NCI-H82 (cell line): ENCODE measurements at regions not wholly inside any gene's neighbourhood (a gene's known extent, or its start where the extent isn't known, plus 50 kb on each side); places are given as distances from the start of the nearest gene placed in this dataset.

ENCODE experiments used
- DNase-seq: peaks from one replicate; lab custom pipeline; 2025; lab: John Stamatoyannopoulos, UW

- DNase-seq: peak; percentile 48
Observed at GRCh38 chr6:21469213-21469612, 124.3 kb upstream of the SOX4 start.

GRCh38 chr6:21476112-21476511 lies 117.4 kb upstream of the SOX4 start:
- no peak for DNase-seq

- DNase-seq: no peak
Observed at GRCh38 chr6:21478411-21478810, 115.1 kb upstream of the SOX4 start.

GRCh38 chr6:21478883-21479539 lies 114.5 kb upstream of the SOX4 start:
- DNase-seq: no peak

- no peak for DNase-seq
Observed at GRCh38 chr6:21486115-21486514, 107.4 kb upstream of the SOX4 start.

- DNase-seq: no peak
Observed at GRCh38 chr6:21489826-21490225, 103.7 kb upstream of the SOX4 start.

GRCh38 chr6:21491955-21492354 lies 101.6 kb upstream of the SOX4 start:
- no peak for DNase-seq

- DNase-seq: peak; percentile 49
Observed at GRCh38 chr6:21494505-21494904, 99.0 kb upstream of the SOX4 start.

- no peak for DNase-seq
Observed at GRCh38 chr6:21496196-21496595, 97.4 kb upstream of the SOX4 start.

- DNase-seq: no peak
Observed at GRCh38 chr6:21496706-21497105, 96.8 kb upstream of the SOX4 start.

GRCh38 chr6:21500314-21501020 lies 93.1 kb upstream of the SOX4 start:
- DNase-seq: peak; percentile 78

- peak; percentile 36 for DNase-seq
Observed at GRCh38 chr6:21501021-21501354, 92.6 kb upstream of the SOX4 start.

- DNase-seq: no peak
Observed at GRCh38 chr6:21501815-21502214, 91.7 kb upstream of the SOX4 start.

GRCh38 chr6:21502682-21503081 lies 90.9 kb upstream of the SOX4 start:
- DNase-seq: no peak

- DNase-seq: no peak
Observed at GRCh38 chr6:21504790-21505189, 88.8 kb upstream of the SOX4 start.

GRCh38 chr6:21505574-21505990 lies 88.0 kb upstream of the SOX4 start:
- DNase-seq: no peak

GRCh38 chr6:21506126-21506525 lies 87.4 kb upstream of the SOX4 start:
- no peak for DNase-seq

- DNase-seq: no peak
Observed at GRCh38 chr6:21507811-21508210, 85.7 kb upstream of the SOX4 start.

GRCh38 chr6:21508753-21509152 lies 84.8 kb upstream of the SOX4 start:
- no peak for DNase-seq

- DNase-seq: no peak
Observed at GRCh38 chr6:21511891-21512550, 81.5 kb upstream of the SOX4 start.

- DNase-seq: no peak
Observed at GRCh38 chr6:21514288-21514687, 79.3 kb upstream of the SOX4 start.

GRCh38 chr6:21518317-21518716 lies 75.2 kb upstream of the SOX4 start:
- DNase-seq: no peak

GRCh38 chr6:21519642-21520041 lies 73.9 kb upstream of the SOX4 start:
- DNase-seq: no peak
